Body of pancreas (tissue), 4 donors: ENCODE measurements at regions not wholly inside any gene's neighbourhood (a gene's known extent, or its start where the extent isn't known, plus 50 kb on each side); places are given as distances from the start of the nearest gene placed in this dataset.

Experiments
- ATAC-seq: fragments of 150-250 bp; one replicate; pipeline ENCODE4 v1.9.1; 2016
- DNase-seq, 4 donors: peaks; one replicate each; pipeline ENCODE4 v3.0.0-alpha.2; 2019
- H3K27ac ChIP-seq, 4 donors: fragments of 200-600 bp; sonication (generic); 1 replicate in 3 of 4; 2 replicates in 1 of 4; pipeline versions ENCODE4 v1.5.1 to v1.6.1; 2016 to 2019; ENCODE audit warnings: mild to moderate bottlenecking in 1 of 4, mixed read lengths in 1 of 4, moderate library complexity in 1 of 4
- H3K27me3 ChIP-seq, 2 donors: fragments of 200-600 bp; sonication (generic); one replicate each; pipeline ENCODE4 v1.6.0; 2016; ENCODE audit warnings: mild to moderate bottlenecking in 1 of 2
- H3K36me3 ChIP-seq, 2 donors: fragments of 200-600 bp; sonication (generic); replicated peaks in 1 of 2; 2 replicates each; pipeline ENCODE4 v1.5.1; 2016; ENCODE audit warnings: low read depth in 2 of 2; ENCODE audit not compliant: insufficient read depth in 1 of 2
- H3K4me1 ChIP-seq: fragments of 200-600 bp; sonication (generic); one replicate; pipeline ENCODE4 v1.6.0; 2016
- H3K4me3 ChIP-seq, 2 donors: fragments of 200-600 bp; sonication (generic); 1 replicate in 1 of 2; 2 replicates in 1 of 2; pipeline ENCODE4 v1.5.1; 2016 to 2019
- H3K9me3 ChIP-seq, 3 donors: fragments of 200-600 bp; sonication (generic); 1 replicate in 2 of 3; 2 replicates in 1 of 3; pipeline ENCODE4 v1.5.1; 2016
- POLR2A ChIP-seq, 3 donors: fragments of 450-650 bp; IDR thresholded peaks; one replicate each; pipeline ENCODE4 v1.6.1; 2016; ENCODE audit warnings: antibody characterized with exemption in 3 of 3, mild to moderate bottlenecking in 2 of 3
- WGBS, 2 donors: methylation state at CpG; one replicate each; pipeline ENCODE4 v1.1.5; 2017; 5-methylcytosine and 5-hydroxymethylcytosine counted together
- intact Hi-C: fragments of 100-400 bp; cut with DNase I; formaldehyde crosslinking; loops from one replicate; pipeline ENCODE4 v1.15.1; 2023
- TF ChIP-seq, protein P1 (sequence below), 7 experiments: fragments of 450-650 bp in 4 of 7; fragments of 200-600 bp in 3 of 7; sonication (generic) in 3 of 7; IDR thresholded peaks; one replicate each; pipeline ENCODE4 v1.5.1; 2016 to 2019; ENCODE audit warnings: antibody characterized with exemption in 7 of 7

DNA sequence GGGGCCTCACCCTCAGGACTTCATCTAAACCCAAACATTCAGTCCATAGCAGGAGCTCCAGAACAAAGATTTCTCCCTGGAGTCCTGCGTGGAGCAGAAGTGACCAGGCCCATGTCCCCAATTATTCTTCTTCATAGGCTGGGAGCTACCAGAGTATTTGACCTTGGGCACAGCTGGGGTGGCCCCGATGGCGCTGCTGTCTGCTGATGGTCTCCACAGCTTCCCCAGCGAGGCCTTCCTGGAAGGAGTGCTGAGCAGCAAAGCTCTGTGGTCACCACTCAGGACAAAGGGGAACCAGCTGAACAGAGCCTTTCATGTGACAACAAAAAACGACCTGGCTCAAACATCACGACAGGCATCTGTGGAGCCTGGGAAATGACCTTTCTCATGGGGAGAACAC lies 62.7 kb upstream of the ARGLU1 start:
- intact Hi-C loops = no loop called here
- Histone ChIP-seq H3K36me3 (no peaks in the 10 kb centered on the region), H3K9me3 (no peaks in the 10 kb centered on the region), H3K27ac (no peak overlapping the region), H3K4me1 (no peaks in the 10 kb centered on the region), H3K27me3 (no peaks in the 10 kb centered on the region), H3K4me3 (no peak overlapping the region)
- ATAC-seq = no peak
- WGBS, 2 donors = 34 to 43% methylated on average over 6 of the region's 6 CpGs
- no peak for TF ChIP-seq POLR2A (IDR thresholded peaks at IDR 0.05)
- TF ChIP-seq, protein P1, sequence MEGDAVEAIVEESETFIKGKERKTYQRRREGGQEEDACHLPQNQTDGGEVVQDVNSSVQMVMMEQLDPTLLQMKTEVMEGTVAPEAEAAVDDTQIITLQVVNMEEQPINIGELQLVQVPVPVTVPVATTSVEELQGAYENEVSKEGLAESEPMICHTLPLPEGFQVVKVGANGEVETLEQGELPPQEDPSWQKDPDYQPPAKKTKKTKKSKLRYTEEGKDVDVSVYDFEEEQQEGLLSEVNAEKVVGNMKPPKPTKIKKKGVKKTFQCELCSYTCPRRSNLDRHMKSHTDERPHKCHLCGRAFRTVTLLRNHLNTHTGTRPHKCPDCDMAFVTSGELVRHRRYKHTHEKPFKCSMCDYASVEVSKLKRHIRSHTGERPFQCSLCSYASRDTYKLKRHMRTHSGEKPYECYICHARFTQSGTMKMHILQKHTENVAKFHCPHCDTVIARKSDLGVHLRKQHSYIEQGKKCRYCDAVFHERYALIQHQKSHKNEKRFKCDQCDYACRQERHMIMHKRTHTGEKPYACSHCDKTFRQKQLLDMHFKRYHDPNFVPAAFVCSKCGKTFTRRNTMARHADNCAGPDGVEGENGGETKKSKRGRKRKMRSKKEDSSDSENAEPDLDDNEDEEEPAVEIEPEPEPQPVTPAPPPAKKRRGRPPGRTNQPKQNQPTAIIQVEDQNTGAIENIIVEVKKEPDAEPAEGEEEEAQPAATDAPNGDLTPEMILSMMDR (IDR thresholded peaks at IDR 0.05) = no peak
- no peak for DNase-seq

- Histone ChIP-seq H3K36me3 (no peaks in the 10 kb centered on the region), H3K27ac (no peak overlapping the region), H3K27me3 (no peaks in the 10 kb centered on the region), H3K4me3 (no peak overlapping the region), H3K9me3 (no peaks in the 10 kb centered on the region), H3K4me1 (no peaks in the 10 kb centered on the region)
- intact Hi-C loops = no loop called here
- WGBS, 2 donors = 78 to 81% methylated on average over 5 of the region's 5 CpGs
- no peak for TF ChIP-seq POLR2A (IDR thresholded peaks at IDR 0.05)
- TF ChIP-seq, protein P1 (IDR thresholded peaks at IDR 0.05) = no peak
- no peak for ATAC-seq
- no peak for DNase-seq
Measured at GRCh38 chr13:106630162-106630561, 62.2 kb upstream of the ARGLU1 start.

GRCh38 chr13:106628936-106629659 lies 61.2 kb upstream of the ARGLU1 start:
- Histone ChIP-seq H3K36me3 (no peaks in the 10 kb centered on the region), H3K27me3 (no peaks in the 10 kb centered on the region), H3K9me3 (no peaks in the 10 kb centered on the region), H3K27ac (no peak overlapping the region), H3K4me3 (no peak overlapping the region), H3K4me1 (no peaks in the 10 kb centered on the region)
- TF ChIP-seq, protein P1 (IDR thresholded peaks at IDR 0.05) = no peak
- TF ChIP-seq POLR2A (IDR thresholded peaks at IDR 0.05) = no peak
- ATAC-seq = no peak
- 69 to 75% methylated on average over 2 of the region's 2 CpGs for WGBS, 2 donors
- DNase-seq = no peak
- intact Hi-C loops = no loop called here

- Histone ChIP-seq H3K9me3 (no peaks in the 10 kb centered on the region), H3K27ac (no peak overlapping the region), H3K36me3 (no peaks in the 10 kb centered on the region), H3K4me3 (no peak overlapping the region), H3K27me3 (no peaks in the 10 kb centered on the region), H3K4me1 (no peaks in the 10 kb centered on the region)
- intact Hi-C loops = no loop called here
- ATAC-seq (no peak), DNase-seq (no peak)
- TF ChIP-seq, protein P1 (IDR thresholded peaks at IDR 0.05) = no peak
- no peak for TF ChIP-seq POLR2A (IDR thresholded peaks at IDR 0.05)
Measured at GRCh38 chr13:106626473-106626872, 58.5 kb upstream of the ARGLU1 start.

- no peak for ATAC-seq
Measured at GRCh38 chr13:106625578-106625977, 57.6 kb upstream of the ARGLU1 start.

More at GRCh38 chr13:106625578-106625977, 57.6 kb upstream of the ARGLU1 start:
- WGBS, 2 donors = 53 to 56% methylated on average over 5 of the region's 5 CpGs
- intact Hi-C loops = no loop called here
- no peak for TF ChIP-seq POLR2A (IDR thresholded peaks at IDR 0.05)
- TF ChIP-seq, protein P1 (IDR thresholded peaks at IDR 0.05) = no peak
- Histone ChIP-seq H3K27ac (no peak overlapping the region), H3K4me3 (no peak overlapping the region), H3K4me1 (no peaks in the 10 kb centered on the region), H3K9me3 (no peaks in the 10 kb centered on the region), H3K36me3 (no peaks in the 10 kb centered on the region), H3K27me3 (no peaks in the 10 kb centered on the region)
- no peak for DNase-seq
